ENCODE measurements at regions not wholly inside any gene's neighbourhood (a gene's known extent, or its start where the extent isn't known, plus 50 kb on each side); places are given as distances from the start of the nearest gene placed in this dataset.
"Not testable (repeated sequence)": the region's sequence is repeated elsewhere in the genome, so short reads cannot be mapped to it uniquely, and the experiment has no call there.

DNA sequence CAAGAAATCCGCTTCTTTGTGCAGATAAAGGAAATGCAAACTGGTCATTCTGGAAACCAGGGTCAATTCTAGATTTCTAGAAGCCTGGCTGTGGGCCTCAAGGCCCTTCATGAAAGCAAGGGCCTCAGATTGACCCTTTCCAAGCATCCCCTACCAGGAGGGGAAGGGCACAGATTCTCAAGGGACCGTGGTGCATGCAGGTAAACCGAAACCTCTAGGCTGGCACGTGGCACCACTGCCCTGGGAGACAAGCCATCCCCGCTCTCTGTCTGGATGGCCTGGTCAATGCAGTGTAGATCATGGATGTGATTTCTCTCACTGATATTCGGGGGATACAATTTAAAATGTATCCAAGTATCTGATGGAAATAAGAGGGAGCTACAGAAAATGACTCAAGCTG lies 69.4 kb downstream of the TOMM20 start:
- no peak for DNase-seq (ENCODE audit: low spot score)
- intact Hi-C loops (cut with DNase I): no loop called here

GRCh38 chr1:235058695-235059094 lies 69.9 kb downstream of the TOMM20 start:
- intact Hi-C loops (cut with DNase I): no loop called here
- DNase-seq (ENCODE audit: low spot score): no peak

GRCh38 chr1:235057385-235058306 lies 71.0 kb downstream of the TOMM20 start:
- intact Hi-C loops (cut with DNase I): no loop called here
- no peak for DNase-seq (ENCODE audit: low spot score)

DNA sequence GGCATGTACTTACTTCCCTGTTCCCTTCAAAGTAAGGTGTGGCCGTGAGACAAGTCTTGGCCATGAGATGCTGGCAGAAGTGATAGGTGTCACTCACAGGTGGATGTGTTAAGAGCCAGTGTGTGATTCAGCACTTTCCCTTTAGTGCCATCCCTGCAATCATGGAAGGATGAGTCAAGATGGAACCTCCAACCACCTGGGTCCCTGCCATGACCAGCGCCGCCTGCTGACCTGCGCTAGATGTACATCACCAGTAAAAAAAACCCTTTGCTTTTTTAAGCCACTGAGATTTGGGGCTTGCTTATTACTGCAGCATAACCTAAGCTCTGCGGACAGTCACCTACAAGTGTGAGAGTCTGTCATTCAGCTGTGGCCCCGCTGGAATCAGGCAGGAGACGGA lies 71.7 kb downstream of the TOMM20 start:
- DNase-seq (ENCODE audit: low spot score): no peak
- intact Hi-C loops (cut with DNase I): no loop called here

DNA sequence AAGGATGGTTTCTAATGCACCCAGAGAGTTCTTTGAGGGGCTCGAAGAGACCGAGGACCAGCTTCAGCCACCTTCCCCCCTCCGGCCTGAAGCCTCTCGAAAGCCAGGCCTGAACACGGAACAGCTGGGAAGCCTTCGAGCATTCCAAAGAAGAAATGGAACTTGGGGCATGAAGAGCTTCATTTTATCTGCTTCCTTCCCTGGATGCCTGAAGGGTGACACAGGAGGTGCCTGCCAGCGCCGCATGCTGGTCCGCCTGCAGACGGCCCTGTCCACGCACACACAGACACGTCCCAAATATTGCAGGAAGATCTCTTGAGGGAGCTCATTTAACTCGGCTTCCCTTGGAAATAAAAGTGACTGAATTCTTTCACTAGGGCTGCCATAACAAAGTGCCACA lies 73.7 kb downstream of the TOMM20 start:
- intact Hi-C loops (cut with DNase I): no loop called here
- DNase-seq (ENCODE audit: low spot score): no peak

GRCh38 chr1:235054466-235054865 lies 74.2 kb downstream of the TOMM20 start:
- no peak for DNase-seq (ENCODE audit: low spot score)
- intact Hi-C loops (cut with DNase I): no loop called here

DNA sequence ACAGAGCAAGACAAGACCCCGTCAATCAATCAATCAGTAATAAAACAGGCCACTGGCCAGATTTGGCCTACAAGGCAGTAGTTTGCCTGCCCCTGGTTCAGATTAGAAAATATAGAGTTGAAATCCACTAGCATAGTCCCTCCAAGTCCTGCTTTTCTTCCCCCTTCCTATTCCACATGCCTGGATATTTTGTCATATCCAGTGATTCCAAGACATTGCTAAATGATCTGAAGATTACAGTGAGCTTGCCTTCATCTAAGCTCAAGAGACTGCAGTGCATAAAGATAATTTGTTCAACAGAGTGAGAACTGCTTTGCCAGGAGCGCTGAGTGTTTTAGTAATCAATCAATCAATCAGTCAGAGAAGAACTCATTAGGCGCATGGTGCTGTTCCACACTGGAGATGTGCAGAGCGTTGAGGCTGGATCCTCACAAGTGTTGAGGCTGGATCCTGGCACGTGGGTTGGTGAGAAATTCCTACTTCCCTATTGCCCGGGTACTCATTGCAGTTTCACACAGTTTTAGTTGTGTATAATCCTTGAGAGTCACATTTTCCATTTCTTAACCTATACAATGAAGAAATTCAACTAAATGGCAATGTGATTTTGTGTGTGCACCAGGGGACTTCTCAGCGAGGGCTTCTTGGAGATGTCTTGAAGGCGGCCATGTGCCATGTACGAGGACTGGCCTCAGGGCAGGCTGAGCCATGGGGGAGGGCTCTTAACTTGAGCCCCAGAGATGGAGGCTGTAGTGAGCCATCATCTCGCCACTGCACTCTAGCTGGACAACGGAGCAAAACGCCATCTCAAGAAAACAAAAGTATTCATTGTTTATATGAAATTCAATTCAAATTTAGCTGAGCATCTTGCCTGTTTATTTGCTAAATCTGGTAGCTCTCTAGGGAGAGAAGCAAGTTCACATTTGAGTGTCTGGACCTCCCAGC lies 76.3 kb downstream of the TOMM20 start:
- intact Hi-C loops (cut with DNase I): no loop called here

DNA sequence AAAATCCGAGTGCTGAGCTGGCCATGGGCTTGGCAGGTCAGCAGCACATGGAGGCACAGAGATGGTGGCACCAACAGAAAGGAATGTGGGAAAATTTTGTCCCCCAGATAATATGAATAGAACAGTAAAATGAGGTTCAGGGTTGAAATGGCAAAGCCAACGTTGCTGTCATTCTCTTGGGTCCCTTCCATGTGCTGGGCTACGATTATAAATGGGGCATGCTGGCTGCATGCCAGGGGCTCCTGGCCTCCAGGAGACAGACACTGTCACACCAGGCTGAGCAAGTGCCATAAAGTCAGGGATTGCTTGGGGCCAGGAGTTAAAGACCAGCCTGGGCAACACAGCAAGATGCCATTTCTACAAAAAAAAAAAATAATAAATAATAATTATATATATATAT lies 77.1 kb downstream of the TOMM20 start:
- intact Hi-C loops (cut with DNase I): no loop called here
- no peak for DNase-seq (ENCODE audit: low spot score)

More for the DNA sequence above, 76.3 kb downstream of the TOMM20 start:
- DNase-seq (ENCODE audit: low spot score): no peak

DNA sequence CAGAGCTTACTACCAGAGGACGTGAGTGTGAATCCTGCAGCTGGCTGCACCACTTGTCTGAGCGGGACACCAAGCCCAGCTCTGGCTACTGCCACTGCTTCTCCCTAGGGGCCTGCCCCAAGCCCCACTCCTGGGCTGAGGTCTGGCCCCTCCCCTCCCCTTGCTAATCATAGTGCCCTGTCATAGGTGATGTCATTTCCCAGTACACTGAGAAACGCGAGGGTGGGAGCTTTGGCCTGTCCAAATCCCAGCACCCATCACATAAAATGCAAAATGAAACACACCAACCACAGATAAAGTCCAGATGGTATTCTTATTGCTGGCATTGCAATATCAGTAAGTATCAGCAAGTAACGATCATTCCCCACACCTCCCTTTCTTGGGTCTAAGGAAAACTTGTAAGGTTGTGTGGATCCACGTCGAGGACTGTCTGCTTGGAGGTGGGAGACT lies 77.7 kb downstream of the TOMM20 start:
- DNase-seq (ENCODE audit: low spot score): no peak
- intact Hi-C loops (cut with DNase I): no loop called here

- intact Hi-C loops (cut with DNase I): loop anchor here (5.0 kb wide), 1 partner anchor 48 kb away; no protein-coding TSS in a partner anchor
- DNase-seq (ENCODE audit: low spot score): not testable (repeated sequence)
Measured at GRCh38 chr1:235049716-235050378, 78.8 kb downstream of the TOMM20 start.

DNA sequence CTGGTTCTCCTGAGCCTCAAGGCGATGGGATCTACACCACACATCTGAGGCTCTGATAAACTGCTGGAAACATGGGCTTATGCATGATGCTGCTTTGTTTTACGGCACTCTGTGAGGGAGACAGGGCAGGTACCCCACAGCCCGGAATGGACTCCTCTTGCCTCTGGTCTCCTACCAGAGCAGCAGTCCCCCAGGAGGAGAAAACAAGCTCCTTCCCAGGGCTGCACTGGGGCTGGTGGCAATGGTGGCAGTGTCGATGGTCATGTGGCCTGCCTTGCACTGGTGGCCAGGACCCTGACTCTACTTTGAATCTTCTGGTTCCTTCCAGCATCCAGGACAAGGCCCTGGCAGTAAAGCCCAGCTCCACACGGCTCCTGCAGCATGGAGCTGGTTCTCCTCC lies 79.4 kb downstream of the TOMM20 start:
- intact Hi-C loops (cut with DNase I): loop anchor here (5.0 kb wide), 1 partner anchor 47 kb away; no protein-coding TSS in a partner anchor
- no peak for DNase-seq (ENCODE audit: low spot score)

DNA sequence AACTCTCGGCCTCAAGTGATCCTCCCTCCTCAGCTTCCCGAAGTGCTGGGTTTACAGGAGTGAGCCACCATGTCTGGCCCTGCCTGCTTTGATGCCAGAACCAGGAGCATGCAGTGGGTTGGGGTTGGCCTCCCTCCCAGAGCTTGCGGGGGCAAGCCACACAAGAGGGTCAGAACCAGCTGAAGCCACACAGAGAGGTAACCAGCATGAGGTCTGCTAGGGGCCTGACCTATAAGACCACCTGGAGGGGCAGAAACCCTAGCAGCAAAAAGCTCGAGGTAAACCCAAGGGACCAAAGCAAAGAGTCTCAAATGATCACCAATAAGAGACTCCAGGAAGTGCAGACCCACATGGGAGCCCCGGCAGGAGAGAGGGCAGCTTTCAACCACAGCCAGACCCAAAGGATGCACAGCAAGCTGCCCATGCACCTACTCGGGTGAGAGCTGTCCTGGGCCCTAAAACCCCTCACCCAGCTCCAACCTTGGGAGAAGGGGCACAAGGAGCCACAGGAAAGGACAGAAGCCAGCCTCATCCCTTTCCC lies 81.2 kb downstream of the TOMM20 start:
- DNase-seq (ENCODE audit: low spot score): no peak
- intact Hi-C loops (cut with DNase I): loop anchor here (5.0 kb wide), 1 partner anchor 45 kb away; no protein-coding TSS in a partner anchor

- no peak for DNase-seq (ENCODE audit: low spot score)
- intact Hi-C loops (cut with DNase I): loop anchor here (5.0 kb wide), 1 partner anchor 44 kb away; no protein-coding TSS in a partner anchor
Measured at GRCh38 chr1:235045921-235046601, 82.6 kb downstream of the TOMM20 start.

- no peak for DNase-seq (ENCODE audit: low spot score)
- intact Hi-C loops (cut with DNase I): loop anchor here (5.0 kb wide), 1 partner anchor 43 kb away; no protein-coding TSS in a partner anchor
Measured at GRCh38 chr1:235045034-235045690, 83.5 kb downstream of the TOMM20 start.

DNA sequence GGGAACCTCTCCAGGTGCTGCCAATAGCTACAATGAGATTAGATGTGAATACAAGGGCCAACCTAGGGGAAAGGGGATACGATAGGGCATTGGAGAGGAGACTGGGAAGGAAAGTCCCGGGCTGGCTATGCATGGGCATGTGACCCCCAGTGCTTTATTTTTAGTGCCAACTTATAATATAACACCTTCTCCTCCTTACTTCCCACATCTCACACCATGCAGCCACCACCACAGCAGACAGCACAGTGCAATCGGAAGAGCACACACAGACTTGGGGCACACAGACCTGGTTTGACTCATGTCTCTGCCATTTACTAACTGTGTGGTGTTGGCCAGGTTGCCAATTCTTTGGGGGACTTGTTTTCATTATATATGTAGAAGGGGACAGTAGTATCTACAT lies 85.4 kb downstream of the TOMM20 start:
- intact Hi-C loops (cut with DNase I): no loop called here
- DNase-seq (ENCODE audit: low spot score): no peak

DNA sequence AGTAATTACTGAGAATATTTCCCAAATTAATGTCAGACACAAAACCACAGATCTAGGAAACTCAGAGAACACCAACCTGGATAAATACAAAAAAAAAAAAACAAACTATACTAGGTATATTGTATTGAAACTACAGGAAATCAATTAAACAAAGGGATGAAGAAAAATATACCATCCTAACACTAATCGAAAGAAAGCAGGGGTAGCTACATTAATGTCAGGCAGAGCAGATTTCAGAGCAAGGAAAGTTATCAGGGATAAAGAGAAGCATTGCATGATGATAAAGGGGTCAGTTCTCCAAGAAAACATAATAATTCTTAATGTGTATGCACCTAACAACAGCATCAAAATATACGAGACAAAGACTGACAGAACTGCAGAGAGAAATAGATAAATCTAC lies 89.9 kb downstream of the TOMM20 start:
- intact Hi-C loops (cut with DNase I): no loop called here
- DNase-seq (ENCODE audit: low spot score): no peak

- intact Hi-C loops (cut with DNase I): no loop called here
Measured at GRCh38 chr1:235035928-235036327, 92.7 kb downstream of the TOMM20 start.

DNA sequence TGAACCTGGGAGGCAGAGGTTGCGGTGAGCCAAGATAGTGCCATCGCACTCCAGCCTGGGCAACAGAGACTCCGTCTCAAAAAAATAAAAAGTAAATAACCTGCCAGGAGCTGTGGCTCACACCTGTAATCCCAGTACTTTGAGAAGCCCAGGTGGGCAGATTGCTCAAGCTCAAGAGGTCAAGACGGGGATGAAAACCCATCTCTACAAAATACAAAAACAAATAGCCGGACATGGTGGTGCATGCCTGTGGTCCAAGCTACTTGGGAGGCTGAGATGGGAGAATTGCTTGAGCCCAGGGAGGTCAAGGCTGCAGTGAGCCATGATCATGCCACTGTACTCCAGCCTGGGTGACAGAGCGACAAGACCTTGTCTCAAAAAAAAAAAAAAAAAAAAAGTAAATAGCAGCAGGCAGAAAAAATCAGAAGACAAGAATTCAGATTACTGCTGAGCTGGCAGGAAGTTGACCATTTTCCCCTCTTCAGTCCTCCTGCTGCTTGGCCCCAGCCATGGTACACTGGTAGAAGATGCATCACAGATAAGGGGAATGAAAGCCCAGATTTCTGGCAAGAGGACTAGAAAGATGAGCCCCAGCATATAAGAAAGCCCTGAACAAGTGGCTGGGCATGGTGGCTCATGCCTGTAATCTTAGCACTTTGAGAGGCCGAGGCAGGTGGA lies 97.6 kb downstream of the TOMM20 start:
- no peak for DNase-seq (ENCODE audit: low spot score)
- intact Hi-C loops (cut with DNase I): no loop called here

More at GRCh38 chr1:235035928-235036327, 92.7 kb downstream of the TOMM20 start:
- DNase-seq (ENCODE audit: low spot score): no peak
